NCI-H1694 (cell line): ENCODE measurements at regions not wholly inside any gene's neighbourhood (a gene's known extent, or its start where the extent isn't known, plus 50 kb on each side); places are given as distances from the start of the nearest gene placed in this dataset.
A peak's percentile ranks its signal among the peaks of the same experiment; 100 is the strongest.
"Not testable (repeated sequence)": the region's sequence is repeated elsewhere in the genome, so short reads cannot be mapped to it uniquely, and the experiment has no call there.

ENCODE experiments used
- DNase-seq: peaks from one replicate; lab custom pipeline; 2025; lab: John Stamatoyannopoulos, UW

- DNase-seq, result no peak
Measured at GRCh38 chr7:20466543-20467021, 135.9 kb downstream of the ITGB8 start.

- no peak for DNase-seq
Measured at GRCh38 chr7:20470082-20470481, 139.4 kb downstream of the ITGB8 start.

- DNase-seq, result no peak
Measured at GRCh38 chr7:20470726-20471125, 140.0 kb downstream of the ITGB8 start.

GRCh38 chr7:20474249-20474648 lies 141.2 kb upstream of the ABCB5 start:
- DNase-seq, result no peak

- no peak for DNase-seq
Measured at GRCh38 chr7:20475756-20476155, 139.7 kb upstream of the ABCB5 start.

GRCh38 chr7:20477067-20477466 lies 138.4 kb upstream of the ABCB5 start:
- DNase-seq, result no peak

GRCh38 chr7:20479706-20480105 lies 135.8 kb upstream of the ABCB5 start:
- no peak for DNase-seq

- no peak for DNase-seq
Measured at GRCh38 chr7:20482071-20482470, 133.4 kb upstream of the ABCB5 start.

- DNase-seq, result no peak
Measured at GRCh38 chr7:20484356-20484755, 131.1 kb upstream of the ABCB5 start.

- DNase-seq, result no peak
Measured at GRCh38 chr7:20488850-20489249, 126.6 kb upstream of the ABCB5 start.

- no peak for DNase-seq
Measured at GRCh38 chr7:20491284-20491683, 124.2 kb upstream of the ABCB5 start.

- DNase-seq, result no peak
Measured at GRCh38 chr7:20494566-20494965, 120.9 kb upstream of the ABCB5 start.

- DNase-seq, result not testable (repeated sequence)
Measured at GRCh38 chr7:20501473-20501872, 114.0 kb upstream of the ABCB5 start.

- no peak for DNase-seq
Measured at GRCh38 chr7:20503278-20503950, 112.1 kb upstream of the ABCB5 start.

- DNase-seq, result no peak
Measured at GRCh38 chr7:20504060-20504459, 111.4 kb upstream of the ABCB5 start.

- DNase-seq, result no peak
Measured at GRCh38 chr7:20506175-20506574, 109.3 kb upstream of the ABCB5 start.

GRCh38 chr7:20507157-20507556 lies 108.3 kb upstream of the ABCB5 start:
- no peak for DNase-seq

GRCh38 chr7:20508109-20508508 lies 107.4 kb upstream of the ABCB5 start:
- DNase-seq, result no peak

GRCh38 chr7:20509892-20510572 lies 105.4 kb upstream of the ABCB5 start:
- DNase-seq, result no peak

- no peak for DNase-seq
Measured at GRCh38 chr7:20510573-20510900, 104.9 kb upstream of the ABCB5 start.

GRCh38 chr7:20513341-20513740 lies 102.1 kb upstream of the ABCB5 start:
- DNase-seq, result no peak

- no peak for DNase-seq
Measured at GRCh38 chr7:20513897-20514296, 101.6 kb upstream of the ABCB5 start.

- peak; percentile 8 for DNase-seq
Measured at GRCh38 chr7:20514364-20514763, 101.1 kb upstream of the ABCB5 start.

GRCh38 chr7:20519645-20520044 lies 95.8 kb upstream of the ABCB5 start:
- no peak for DNase-seq
